ENCODE measurements at regions not wholly inside any gene's neighbourhood (a gene's known extent, or its start where the extent isn't known, plus 50 kb on each side); places are given as distances from the start of the nearest gene placed in this dataset.

GRCh38 chr15:29470794-29471193 is 201.2 kb upstream of the NSMCE3 start:
- TF ChIP-seq CTCF (IDR thresholded peaks at IDR 0.05; ENCODE audit: borderline replicate concordance, extremely low read depth, low read length, poor library complexity, severe bottlenecking) (no peak), EZH2 (IDR thresholded peaks at IDR 0.05; ENCODE audit: borderline replicate concordance, low read depth, low read length, severe bottlenecking) (no peak)
